Neural cell (in vitro differentiated cells): ENCODE measurements at regions not wholly inside any gene's neighbourhood (a gene's known extent, or its start where the extent isn't known, plus 50 kb on each side); places are given as distances from the start of the nearest gene placed in this dataset.

Source experiments
- H2AFZ ChIP-seq: fragments of 200-600, 300-800 bp; sonication (generic), shearing (Covaris generic); 2 replicates; pipeline ENCODE4 v1.6.0; 2014; ENCODE audit warnings: low read depth, mild to moderate bottlenecking, antibody characterized with exemption, low read length, moderate library complexity
- H3F3A ChIP-seq: fragments of 200-600 bp; shearing (Covaris generic); 2 replicates; pipeline ENCODE4 v1.6.1; 2016; ENCODE audit warnings: mild to moderate bottlenecking, moderate library complexity, mixed read lengths, antibody characterized with exemption, low read length; ENCODE audit not compliant: insufficient read depth, poor library complexity, severe bottlenecking
- H3K27ac ChIP-seq: fragments of 200-600, 300-800 bp; sonication (generic), shearing (Covaris generic); 2 replicates; pipeline ENCODE4 v1.5.1; 2014; ENCODE audit warnings: mild to moderate bottlenecking, low read length, moderate library complexity
- H3K27me3 ChIP-seq: fragments of 300-800, 200-600 bp; sonication (generic), shearing (Covaris generic); 2 replicates; pipeline ENCODE4 v1.6.0; 2014; ENCODE audit warnings: mild to moderate bottlenecking, low read depth, low read length, moderate library complexity; ENCODE audit not compliant: insufficient read depth
- H3K36me3 ChIP-seq: fragments of 300-800, 200-600 bp; sonication (generic), shearing (Covaris generic); 2 replicates; pipeline ENCODE4 v1.5.1; 2014; ENCODE audit warnings: mild to moderate bottlenecking, antibody characterized with exemption, low read length, moderate library complexity; ENCODE audit not compliant: insufficient read depth
- H3K4me2 ChIP-seq: fragments of 300-800, 200-600 bp; sonication (generic), shearing (Covaris generic); 2 replicates; pipeline ENCODE4 v1.6.0; 2014; ENCODE audit warnings: mild to moderate bottlenecking, low read length
- H3K4me3 ChIP-seq: fragments of 300-800, 200-600 bp; sonication (generic), shearing (Covaris generic); 2 replicates; pipeline ENCODE4 v1.5.1; 2014; ENCODE audit warnings: mild to moderate bottlenecking, low read length, moderate library complexity
- H3K79me2 ChIP-seq: fragments of 200-600 bp; shearing (Covaris generic); replicated peaks from 2 replicates; pipeline ENCODE4 v1.6.0; 2014; ENCODE audit warnings: mild to moderate bottlenecking, low read length, moderate library complexity; ENCODE audit not compliant: insufficient read depth
- H3K9ac ChIP-seq: fragments of 300-800, 200-600 bp; sonication (generic), shearing (Covaris generic); 2 replicates; pipeline ENCODE4 v1.6.1; 2016; ENCODE audit warnings: mild to moderate bottlenecking, low read length, mixed read lengths
- H3K9me2 ChIP-seq: fragments of 200-600 bp; shearing (Covaris generic); 2 replicates; pipeline ENCODE4 v1.6.1; 2016; ENCODE audit warnings: mild to moderate bottlenecking, low read length, mixed read lengths; ENCODE audit not compliant: insufficient read depth
- H3K9me3 ChIP-seq: fragments of 200-600, 300-800 bp; sonication (generic), shearing (Covaris generic); 2 replicates; pipeline ENCODE4 v1.6.1; 2016; ENCODE audit warnings: mild to moderate bottlenecking, mixed run types, low read length, moderate library complexity, mixed read lengths
- H4K20me1 ChIP-seq: fragments of 200-600 bp; shearing (Covaris generic); 2 replicates; pipeline ENCODE4 v1.6.1; 2016; ENCODE audit warnings: mild to moderate bottlenecking, mixed run types; ENCODE audit not compliant: insufficient read depth
- EP300 ChIP-seq: fragments of 450-650 bp; conservative IDR thresholded peaks from 2 replicates; pipeline ENCODE4 v1.6.1; 2014; ENCODE audit warnings: antibody characterized with exemption, mild to moderate bottlenecking, moderate library complexity; ENCODE audit not compliant: poor library complexity, severe bottlenecking
- EZH2 ChIP-seq: fragments of 200-600, 300-800 bp; shearing (Covaris generic), sonication (generic); IDR thresholded peaks from 2 replicates; pipeline ENCODE4 v1.6.1; 2014; ENCODE audit warnings: antibody characterized with exemption, low read length, borderline replicate concordance, mild to moderate bottlenecking; ENCODE audit not compliant: insufficient read depth, poor library complexity, severe bottlenecking
- MXI1 ChIP-seq: fragments of 450-650 bp; conservative IDR thresholded peaks from 2 replicates; pipeline ENCODE4 v1.6.1; 2014; ENCODE audit warnings: antibody characterized with exemption, mild to moderate bottlenecking; ENCODE audit not compliant: poor library complexity, severe bottlenecking
- POLR2AphosphoS5 ChIP-seq: IDR thresholded peaks from 2 replicates; pipeline ENCODE4 v1.6.1; 2012
- RAD21 ChIP-seq: fragments of 450-650 bp; conservative IDR thresholded peaks from 2 replicates; pipeline ENCODE4 v1.6.1; 2014; ENCODE audit warnings: antibody characterized with exemption, mild to moderate bottlenecking, moderate library complexity
- SMC3 ChIP-seq: fragments of 450-650 bp; conservative IDR thresholded peaks from 2 replicates; pipeline ENCODE4 v1.6.1; 2014; ENCODE audit warnings: antibody characterized with exemption, mild to moderate bottlenecking, moderate library complexity; ENCODE audit not compliant: poor library complexity
- TAF1 ChIP-seq: IDR thresholded peaks from 2 replicates; pipeline ENCODE4 v1.6.1; 2012; ENCODE audit warnings: low read depth
- TF ChIP-seq, protein P1 (sequence below): fragments of 450-650 bp; IDR thresholded peaks from 2 replicates; pipeline ENCODE4 v1.5.1; 2014; ENCODE audit warnings: antibody characterized with exemption, mild to moderate bottlenecking, moderate library complexity; ENCODE audit not compliant: poor library complexity, severe bottlenecking
- TF ChIP-seq, protein P2 (sequence below): IDR thresholded peaks from 2 replicates; pipeline ENCODE4 v1.6.1; 2012; ENCODE audit warnings: borderline replicate concordance

DNA sequence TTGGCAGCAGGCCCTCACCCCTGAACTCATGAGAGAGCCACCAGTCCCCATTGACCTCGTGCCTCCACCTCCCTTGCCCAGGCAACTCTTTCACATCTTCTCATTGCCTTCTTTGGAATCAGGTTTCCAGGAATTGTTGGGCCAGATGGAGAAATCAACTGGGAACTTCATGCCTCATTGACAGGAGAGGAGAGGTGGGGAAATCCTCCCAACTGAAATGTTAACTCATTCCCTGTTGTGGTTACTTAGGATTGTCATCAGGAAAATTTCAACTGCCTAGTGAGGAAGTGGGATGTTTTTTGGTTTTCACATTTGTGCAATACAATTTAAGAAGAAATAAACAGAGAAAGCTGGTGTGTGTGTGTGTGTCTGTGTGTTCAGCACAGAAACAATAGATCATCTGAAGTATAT, 106.6 kb upstream of the INHBA start:
- Histone ChIP-seq H3K36me3 (no peaks in the 10 kb centered on the region), H3K4me3 (no peak overlapping the region), H4K20me1 (no peaks in the 10 kb centered on the region), H3K79me2 (no peaks in the 10 kb centered on the region), H2AFZ (no peak overlapping the region), H3F3A (no peaks in the 10 kb centered on the region), H3K9ac (no peak overlapping the region), H3K9me3 (no peaks in the 10 kb centered on the region), H3K4me2 (no peak overlapping the region), H3K9me2 (no peaks in the 10 kb centered on the region), H3K27me3 (no peaks in the 10 kb centered on the region), H3K27ac (no peak overlapping the region)
- TF ChIP-seq SMC3 (no peak), EZH2 (no peak), MXI1 (no peak), TAF1 (no peak), EP300 (no peak), POLR2AphosphoS5 (no peak), RAD21 (no peak)
- TF ChIP-seq, protein P1, sequence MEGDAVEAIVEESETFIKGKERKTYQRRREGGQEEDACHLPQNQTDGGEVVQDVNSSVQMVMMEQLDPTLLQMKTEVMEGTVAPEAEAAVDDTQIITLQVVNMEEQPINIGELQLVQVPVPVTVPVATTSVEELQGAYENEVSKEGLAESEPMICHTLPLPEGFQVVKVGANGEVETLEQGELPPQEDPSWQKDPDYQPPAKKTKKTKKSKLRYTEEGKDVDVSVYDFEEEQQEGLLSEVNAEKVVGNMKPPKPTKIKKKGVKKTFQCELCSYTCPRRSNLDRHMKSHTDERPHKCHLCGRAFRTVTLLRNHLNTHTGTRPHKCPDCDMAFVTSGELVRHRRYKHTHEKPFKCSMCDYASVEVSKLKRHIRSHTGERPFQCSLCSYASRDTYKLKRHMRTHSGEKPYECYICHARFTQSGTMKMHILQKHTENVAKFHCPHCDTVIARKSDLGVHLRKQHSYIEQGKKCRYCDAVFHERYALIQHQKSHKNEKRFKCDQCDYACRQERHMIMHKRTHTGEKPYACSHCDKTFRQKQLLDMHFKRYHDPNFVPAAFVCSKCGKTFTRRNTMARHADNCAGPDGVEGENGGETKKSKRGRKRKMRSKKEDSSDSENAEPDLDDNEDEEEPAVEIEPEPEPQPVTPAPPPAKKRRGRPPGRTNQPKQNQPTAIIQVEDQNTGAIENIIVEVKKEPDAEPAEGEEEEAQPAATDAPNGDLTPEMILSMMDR: no peak
- TF ChIP-seq, protein P2, sequence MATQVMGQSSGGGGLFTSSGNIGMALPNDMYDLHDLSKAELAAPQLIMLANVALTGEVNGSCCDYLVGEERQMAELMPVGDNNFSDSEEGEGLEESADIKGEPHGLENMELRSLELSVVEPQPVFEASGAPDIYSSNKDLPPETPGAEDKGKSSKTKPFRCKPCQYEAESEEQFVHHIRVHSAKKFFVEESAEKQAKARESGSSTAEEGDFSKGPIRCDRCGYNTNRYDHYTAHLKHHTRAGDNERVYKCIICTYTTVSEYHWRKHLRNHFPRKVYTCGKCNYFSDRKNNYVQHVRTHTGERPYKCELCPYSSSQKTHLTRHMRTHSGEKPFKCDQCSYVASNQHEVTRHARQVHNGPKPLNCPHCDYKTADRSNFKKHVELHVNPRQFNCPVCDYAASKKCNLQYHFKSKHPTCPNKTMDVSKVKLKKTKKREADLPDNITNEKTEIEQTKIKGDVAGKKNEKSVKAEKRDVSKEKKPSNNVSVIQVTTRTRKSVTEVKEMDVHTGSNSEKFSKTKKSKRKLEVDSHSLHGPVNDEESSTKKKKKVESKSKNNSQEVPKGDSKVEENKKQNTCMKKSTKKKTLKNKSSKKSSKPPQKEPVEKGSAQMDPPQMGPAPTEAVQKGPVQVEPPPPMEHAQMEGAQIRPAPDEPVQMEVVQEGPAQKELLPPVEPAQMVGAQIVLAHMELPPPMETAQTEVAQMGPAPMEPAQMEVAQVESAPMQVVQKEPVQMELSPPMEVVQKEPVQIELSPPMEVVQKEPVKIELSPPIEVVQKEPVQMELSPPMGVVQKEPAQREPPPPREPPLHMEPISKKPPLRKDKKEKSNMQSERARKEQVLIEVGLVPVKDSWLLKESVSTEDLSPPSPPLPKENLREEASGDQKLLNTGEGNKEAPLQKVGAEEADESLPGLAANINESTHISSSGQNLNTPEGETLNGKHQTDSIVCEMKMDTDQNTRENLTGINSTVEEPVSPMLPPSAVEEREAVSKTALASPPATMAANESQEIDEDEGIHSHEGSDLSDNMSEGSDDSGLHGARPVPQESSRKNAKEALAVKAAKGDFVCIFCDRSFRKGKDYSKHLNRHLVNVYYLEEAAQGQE: no peak

DNA sequence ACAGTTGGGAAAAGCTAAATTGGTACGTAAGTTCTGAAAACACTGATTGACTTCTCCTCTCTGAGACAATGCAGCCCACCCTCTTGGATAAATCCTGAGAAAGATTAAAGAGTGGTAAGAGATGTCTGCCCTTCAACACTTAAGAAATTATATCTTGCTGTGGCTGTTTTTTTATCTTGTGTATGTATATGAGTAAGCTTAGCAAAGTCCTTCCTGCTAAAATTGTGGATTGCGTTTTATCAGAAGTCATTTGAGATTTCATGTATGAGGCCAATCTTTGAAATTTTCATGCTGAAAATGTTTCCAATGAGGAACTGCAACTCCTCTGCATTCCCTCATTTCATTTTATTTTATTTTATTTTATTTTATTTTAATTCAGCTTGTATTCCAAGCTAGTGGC, 106.2 kb upstream of the INHBA start:
- no peaks in the 10 kb centered on the region for H4K20me1 ChIP-seq
- H3F3A ChIP-seq: no peaks in the 10 kb centered on the region
- H2AFZ ChIP-seq: no peak overlapping the region
- H3K36me3 ChIP-seq: no peaks in the 10 kb centered on the region
- TF ChIP-seq EZH2: no peak
- no peak for TF ChIP-seq TAF1
- TF ChIP-seq, protein P2: no peak
- TF ChIP-seq SMC3: no peak
- no peak for TF ChIP-seq RAD21
- no peak for TF ChIP-seq POLR2AphosphoS5
- TF ChIP-seq, protein P1: no peak
- TF ChIP-seq MXI1: no peak
- no peak for TF ChIP-seq EP300
- H3K79me2 ChIP-seq: no peaks in the 10 kb centered on the region
- H3K27me3 ChIP-seq: no peaks in the 10 kb centered on the region
- no peak overlapping the region for H3K4me2 ChIP-seq
- H3K9ac ChIP-seq: no peak overlapping the region
- H3K9me2 ChIP-seq: no peaks in the 10 kb centered on the region
- no peak overlapping the region for H3K4me3 ChIP-seq
- no peaks in the 10 kb centered on the region for H3K9me3 ChIP-seq
- no peak overlapping the region for H3K27ac ChIP-seq
